Uterus (tissue), 3 donors: ENCODE measurements at regions not wholly inside any gene's neighbourhood (a gene's known extent, or its start where the extent isn't known, plus 50 kb on each side); places are given as distances from the start of the nearest gene placed in this dataset.

Experiments
- DNase-seq, 2 donors: peaks; one replicate each; pipeline ENCODE4 v3.0.0-alpha.2; 2019 to 2020
- H3K27ac ChIP-seq, 2 donors: fragments of 200-600 bp; sonication (generic); 1 replicate in 1 of 2; 2 replicates in 1 of 2; pipeline ENCODE4 v1.5.1; 2016 to 2018
- H3K27me3 ChIP-seq, 2 donors: fragments of 200-600 bp; sonication (generic); one replicate each; pipeline ENCODE4 v1.5.1; 2018 to 2019; ENCODE audit warnings: control low read depth in 1 of 2
- H3K36me3 ChIP-seq, 2 donors: fragments of 200-600 bp; sonication (generic); one replicate each; pipeline ENCODE4 v1.5.1; 2019; ENCODE audit warnings: control low read depth in 1 of 2
- H3K4me1 ChIP-seq, 2 donors: fragments of 200-600 bp; sonication (generic); one replicate each; pipeline ENCODE4 v1.5.1; 2018 to 2019; ENCODE audit warnings: control low read depth in 1 of 2
- H3K4me3 ChIP-seq, 2 donors: fragments of 200-600 bp; sonication (generic); 1 replicate in 1 of 2; 2 replicates in 1 of 2; pipeline ENCODE4 v1.5.1; 2018 to 2019; ENCODE audit warnings: mild to moderate bottlenecking in 1 of 2
- H3K9me3 ChIP-seq, 2 donors: fragments of 200-600 bp; sonication (generic); one replicate each; pipeline ENCODE4 v1.5.1; 2019; ENCODE audit warnings: control low read depth in 1 of 2
- CTCF ChIP-seq, 4 experiments: fragments of 200-600 bp in 2 of 4; fragments of 450-650 bp in 2 of 4; sonication (generic) in 2 of 4; IDR thresholded peaks; one replicate each; pipeline ENCODE4 v1.5.1; 2016 to 2019; ENCODE audit warnings: antibody characterized with exemption in 4 of 4, mild to moderate bottlenecking in 2 of 4, moderate library complexity in 1 of 4
- POLR2A ChIP-seq, 2 donors: fragments of 450-650 bp; IDR thresholded peaks; one replicate each; pipeline ENCODE4 v1.6.1; 2016; ENCODE audit warnings: antibody characterized with exemption in 2 of 2, mild to moderate bottlenecking in 1 of 2, moderate library complexity in 1 of 2
- intact Hi-C: fragments of 100-400 bp; cut with DNase I; formaldehyde crosslinking; loops from one replicate; pipeline ENCODE4 v1.15.1; 2023; ENCODE audit warnings: low total_unique reads
- donor health status: DM: yes; HTN: yes; CAD: no.

GRCh38 chr4:173929921-173930320 is 353.5 kb downstream of the FBXO8 start:
- Histone ChIP-seq H3K4me1 (no peaks in the 10 kb centered on the region), H3K9me3 (no peaks in the 10 kb centered on the region), H3K27me3 (no peaks in the 10 kb centered on the region), H3K27ac (no peak overlapping the region), H3K4me3 (no peak overlapping the region), H3K36me3 (no peaks in the 10 kb centered on the region)
- no peak for DNase-seq
- intact Hi-C loops = no loop called here
- TF ChIP-seq POLR2A (IDR thresholded peaks at IDR 0.05) = no peak
- no peak for TF ChIP-seq CTCF (IDR thresholded peaks at IDR 0.05)

GRCh38 chr4:173924561-173924960 is 358.9 kb downstream of the FBXO8 start:
- H3K4me3 ChIP-seq = no peak overlapping the region
- H3K9me3 ChIP-seq = no peaks in the 10 kb centered on the region
- no peaks in the 10 kb centered on the region for H3K27me3 ChIP-seq
- no peaks in the 10 kb centered on the region for H3K4me1 ChIP-seq
- no peaks in the 10 kb centered on the region for H3K36me3 ChIP-seq
- no peak for DNase-seq
- no peak overlapping the region for H3K27ac ChIP-seq
- TF ChIP-seq CTCF (IDR thresholded peaks at IDR 0.05) (no peak), POLR2A (IDR thresholded peaks at IDR 0.05) (no peak)
- intact Hi-C loops = no loop called here

GRCh38 chr4:173919861-173920260 is 363.6 kb downstream of the FBXO8 start:
- H3K4me3 ChIP-seq = no peak overlapping the region
- no peak for TF ChIP-seq CTCF (IDR thresholded peaks at IDR 0.05)
- TF ChIP-seq POLR2A (IDR thresholded peaks at IDR 0.05) = no peak
- intact Hi-C loops = loop anchor here (10.0 kb wide), 1 partner anchor 1775 kb away; no protein-coding TSS in a partner anchor
- H3K27ac ChIP-seq = no peak overlapping the region
- no peaks in the 10 kb centered on the region for H3K4me1 ChIP-seq
- no peak for DNase-seq
- no peaks in the 10 kb centered on the region for H3K27me3 ChIP-seq
- no peaks in the 10 kb centered on the region for H3K9me3 ChIP-seq
- no peaks in the 10 kb centered on the region for H3K36me3 ChIP-seq

- no peaks in the 10 kb centered on the region for H3K36me3 ChIP-seq
- no peak for TF ChIP-seq POLR2A (IDR thresholded peaks at IDR 0.05)
- no peak for TF ChIP-seq CTCF (IDR thresholded peaks at IDR 0.05)
- intact Hi-C loops = loop anchor here (10.0 kb wide), 1 partner anchor 1774 kb away; no protein-coding TSS in a partner anchor
- no peaks in the 10 kb centered on the region for H3K27me3 ChIP-seq
- no peak for DNase-seq
- no peaks in the 10 kb centered on the region for H3K4me1 ChIP-seq
- H3K27ac ChIP-seq = no peak overlapping the region
- no peak overlapping the region for H3K4me3 ChIP-seq
- no peaks in the 10 kb centered on the region for H3K9me3 ChIP-seq
These were observed 364.3 kb downstream of the FBXO8 start for GRCh38 chr4:173919196-173919595.

- DNase-seq = no peak
- intact Hi-C loops = loop anchor here (10.0 kb wide), 1 partner anchor 1773 kb away; no protein-coding TSS in a partner anchor
- no peaks in the 10 kb centered on the region for H3K9me3 ChIP-seq
- H3K4me1 ChIP-seq = no peaks in the 10 kb centered on the region
- H3K27me3 ChIP-seq = no peaks in the 10 kb centered on the region
- H3K36me3 ChIP-seq = no peaks in the 10 kb centered on the region
- H3K4me3 ChIP-seq = no peak overlapping the region
- H3K27ac ChIP-seq = peak overlapping the region in 1 of 2 donors; percentile 56
- no peak for TF ChIP-seq POLR2A (IDR thresholded peaks at IDR 0.05)
- TF ChIP-seq CTCF (IDR thresholded peaks at IDR 0.05) = no peak
These were observed 366.1 kb downstream of the FBXO8 start for GRCh38 chr4:173917255-173917960.
